ENCODE measurements at regions not wholly inside any gene's neighbourhood (a gene's known extent, or its start where the extent isn't known, plus 50 kb on each side); places are given as distances from the start of the nearest gene placed in this dataset.

- DNase-seq (ENCODE audit: low read depth, low spot score) (no peak), ATAC-seq (no peak)
- TF ChIP-seq SIN3A (IDR thresholded peaks at IDR 0.05; ENCODE audit: borderline replicate concordance, insufficient read depth, low read depth, low read length) (no peak), TCF7L2 (IDR thresholded peaks at IDR 0.05; ENCODE audit: low read depth, low read length) (no peak), POLR2AphosphoS5 (IDR thresholded peaks at IDR 0.05; ENCODE audit: low read depth, low read length) (no peak), REST (IDR thresholded peaks at IDR 0.05; ENCODE audit: insufficient read depth in 1 of 2, low read depth in 2 of 2, low read length in 1 of 2) (no peak), CTCF (IDR thresholded peaks at IDR 0.05) (no peak)
- CTCF ChIA-PET, result interaction anchor here (0.7 kb wide), 1 partner anchor 68 kb away, joined by 6 read pairs; no protein-coding TSS in a partner anchor
- Histone ChIP-seq H3K27ac (ENCODE audit: low read length) (no peak overlapping the region), H3K9me3 (ENCODE audit: control insufficient read depth, insufficient read depth, low read depth, low read length) (no peaks in the 10 kb centered on the region), H3K27me3 (ENCODE audit: control insufficient read depth, insufficient read depth, low read length) (no peaks in the 10 kb centered on the region), H3K4me3 (ENCODE audit: low read depth in 2 of 2, low read length in 2 of 2) (no peak overlapping the region), H3K36me3 (ENCODE audit: control insufficient read depth, insufficient read depth, low read length) (no peaks in the 10 kb centered on the region), H3K4me1 (ENCODE audit: control insufficient read depth, insufficient read depth, low read length) (no peaks in the 10 kb centered on the region)
- intact Hi-C loops (cut with micrococcal nuclease; ENCODE audit: unreplicated experiment) (no loop called here), in situ Hi-C loops (cut with HindIII; ENCODE audit: low pct_unique_long_range_greater_than_20kb, low sequenced_read_pairs) (no loop called here)
- BruUV-seq (replicated peaks), result no TSS peak
- POLR2A ChIA-PET, result no interaction called here
Observed at GRCh38 chr4:26052663-26053541, 138.9 kb downstream of the SMIM20 start.

GRCh38 chr4:26053761-26054160 lies 139.7 kb downstream of the SMIM20 start:
- DNase-seq (ENCODE audit: low read depth, low spot score) (no peak), ATAC-seq (no peak)
- no peak overlapping the region for H3K4me3 ChIP-seq (ENCODE audit: low read depth in 2 of 2, low read length in 2 of 2)
- no peaks in the 10 kb centered on the region for H3K4me1 ChIP-seq (ENCODE audit: control insufficient read depth, insufficient read depth, low read length)
- no TSS peak for BruUV-seq (replicated peaks)
- H3K27me3 ChIP-seq (ENCODE audit: control insufficient read depth, insufficient read depth, low read length), result no peaks in the 10 kb centered on the region
- no peak overlapping the region for H3K27ac ChIP-seq (ENCODE audit: low read length)
- intact Hi-C loops (cut with micrococcal nuclease; ENCODE audit: unreplicated experiment), result no loop called here
- H3K9me3 ChIP-seq (ENCODE audit: control insufficient read depth, insufficient read depth, low read depth, low read length), result no peaks in the 10 kb centered on the region
- POLR2A ChIA-PET, result no interaction called here
- TF ChIP-seq SIN3A (IDR thresholded peaks at IDR 0.05; ENCODE audit: borderline replicate concordance, insufficient read depth, low read depth, low read length), result no peak
- TF ChIP-seq REST (IDR thresholded peaks at IDR 0.05; ENCODE audit: insufficient read depth in 1 of 2, low read depth in 2 of 2, low read length in 1 of 2), result no peak
- no peak for TF ChIP-seq TCF7L2 (IDR thresholded peaks at IDR 0.05; ENCODE audit: low read depth, low read length)
- in situ Hi-C loops (cut with HindIII; ENCODE audit: low pct_unique_long_range_greater_than_20kb, low sequenced_read_pairs), result no loop called here
- no peaks in the 10 kb centered on the region for H3K36me3 ChIP-seq (ENCODE audit: control insufficient read depth, insufficient read depth, low read length)
- CTCF ChIA-PET, result no interaction called here

Measured in Panc1 (cell line).